Stimulated activated CD4-positive, alpha-beta T cell treated with anti-CD3 and anti-CD28 coated beads, TNF-alpha, amount 100 ng/mL, for 24 hours (primary cell): ENCODE measurements at regions not wholly inside any gene's neighbourhood (a gene's known extent, or its start where the extent isn't known, plus 50 kb on each side); places are given as distances from the start of the nearest gene placed in this dataset.

Source experiments
- DNase-seq, 3 experiments: peaks; one replicate each; pipeline ENCODE4 v3.0.0-alpha.2; 2020; ENCODE audit warnings: low read depth in 3 of 3

- no peak for DNase-seq
Measured at GRCh38 chr12:13503094-13503835, 306.7 kb downstream of the EMP1 start.

- DNase-seq, result no peak
Measured at GRCh38 chr12:13499008-13499407, 302.5 kb downstream of the EMP1 start.

- no peak for DNase-seq
Measured at GRCh38 chr12:13496111-13496510, 299.6 kb downstream of the EMP1 start.

- no peak for DNase-seq
Measured at GRCh38 chr12:13489246-13489645, 292.7 kb downstream of the EMP1 start.

GRCh38 chr12:13487326-13487725 is 290.8 kb downstream of the EMP1 start:
- no peak for DNase-seq

- no peak for DNase-seq
Measured at GRCh38 chr12:13486794-13487193, 290.3 kb downstream of the EMP1 start.

- no peak for DNase-seq
Measured at GRCh38 chr12:13478650-13479181, 282.2 kb downstream of the EMP1 start.

- DNase-seq, result no peak
Measured at GRCh38 chr12:13474381-13474780, 277.9 kb downstream of the EMP1 start.

- DNase-seq, result no peak
Measured at GRCh38 chr12:13472690-13473089, 276.2 kb downstream of the EMP1 start.

- no peak for DNase-seq
Measured at GRCh38 chr12:13471471-13471870, 274.9 kb downstream of the EMP1 start.

- DNase-seq, result no peak
Measured at GRCh38 chr12:13465635-13466034, 269.1 kb downstream of the EMP1 start.

GRCh38 chr12:13463189-13463588 is 266.7 kb downstream of the EMP1 start:
- no peak for DNase-seq

GRCh38 chr12:13462450-13462849 is 265.9 kb downstream of the EMP1 start:
- DNase-seq, result no peak

- DNase-seq, result no peak
Measured at GRCh38 chr12:13455778-13456144, 259.2 kb downstream of the EMP1 start.

GRCh38 chr12:13454991-13455777 is 258.7 kb downstream of the EMP1 start:
- DNase-seq, result no peak

GRCh38 chr12:13452955-13453570 is 256.5 kb downstream of the EMP1 start:
- DNase-seq, result no peak

- no peak for DNase-seq
Measured at GRCh38 chr12:13451776-13452175, 255.2 kb downstream of the EMP1 start.

- no peak for DNase-seq
Measured at GRCh38 chr12:13450231-13451080, 253.9 kb downstream of the EMP1 start.

GRCh38 chr12:13444076-13444475 is 247.6 kb downstream of the EMP1 start:
- no peak for DNase-seq

GRCh38 chr12:13443498-13443897 is 247.0 kb downstream of the EMP1 start:
- DNase-seq, result no peak

- DNase-seq, result no peak
Measured at GRCh38 chr12:13443028-13443427, 246.5 kb downstream of the EMP1 start.

- no peak for DNase-seq
Measured at GRCh38 chr12:13442457-13442856, 245.9 kb downstream of the EMP1 start.
